Myocyte (in vitro differentiated cells): ENCODE measurements at regions not wholly inside any gene's neighbourhood (a gene's known extent, or its start where the extent isn't known, plus 50 kb on each side); places are given as distances from the start of the nearest gene placed in this dataset.
"Not testable (repeated sequence)": the region's sequence is repeated elsewhere in the genome, so short reads cannot be mapped to it uniquely, and the experiment has no call there.

Experiments used
- DNase-seq: peaks from one replicate; pipeline ENCODE4 v3.0.0-alpha.2; 2012; ENCODE audit warnings: low read depth

- DNase-seq, result no peak
Measured at GRCh38 chr1:118828038-118828437, 160.1 kb downstream of the TBX15 start.

GRCh38 chr1:118827636-118828035 is 160.5 kb downstream of the TBX15 start:
- peak; percentile 2 for DNase-seq

GRCh38 chr1:118827207-118827606 is 160.9 kb downstream of the TBX15 start:
- peak; percentile 70 for DNase-seq

GRCh38 chr1:118826669-118827068 is 161.5 kb downstream of the TBX15 start:
- no peak for DNase-seq

GRCh38 chr1:118825619-118826018 is 162.5 kb downstream of the TBX15 start:
- no peak for DNase-seq

- DNase-seq, result no peak
Measured at GRCh38 chr1:118821801-118822200, 166.3 kb downstream of the TBX15 start.

GRCh38 chr1:118820864-118821263 is 167.3 kb downstream of the TBX15 start:
- no peak for DNase-seq

- no peak for DNase-seq
Measured at GRCh38 chr1:118815909-118816308, 172.2 kb downstream of the TBX15 start.

GRCh38 chr1:118812555-118812954 is 175.6 kb downstream of the TBX15 start:
- DNase-seq, result no peak

- no peak for DNase-seq
Measured at GRCh38 chr1:118811156-118811555, 177.0 kb downstream of the TBX15 start.

GRCh38 chr1:118809586-118809985 is 178.6 kb downstream of the TBX15 start:
- no peak for DNase-seq

GRCh38 chr1:118803128-118803527 is 185.0 kb downstream of the TBX15 start:
- not testable (repeated sequence) for DNase-seq

- DNase-seq, result no peak
Measured at GRCh38 chr1:118791094-118791691, 196.9 kb downstream of the TBX15 start.

GRCh38 chr1:118788463-118788862 is 199.7 kb downstream of the TBX15 start:
- peak; percentile 86 for DNase-seq

GRCh38 chr1:118786454-118787155 is 201.5 kb downstream of the TBX15 start:
- DNase-seq, result no peak

- DNase-seq, result peak; percentile 39
Measured at GRCh38 chr1:118785246-118785645, 202.9 kb downstream of the TBX15 start.

- DNase-seq, result peak; percentile 6
Measured at GRCh38 chr1:118783095-118783758, 204.9 kb downstream of the TBX15 start.

- DNase-seq, result no peak
Measured at GRCh38 chr1:118773656-118774055, 214.5 kb downstream of the TBX15 start.

- DNase-seq, result no peak
Measured at GRCh38 chr1:118767971-118768370, 220.2 kb downstream of the TBX15 start.

GRCh38 chr1:118753976-118754375 is 234.2 kb downstream of the TBX15 start:
- DNase-seq, result no peak

GRCh38 chr1:118751166-118751565 is 237.0 kb downstream of the TBX15 start:
- no peak for DNase-seq

- peak; percentile 58 for DNase-seq
Measured at GRCh38 chr1:118744420-118744819, 243.7 kb downstream of the TBX15 start.

- DNase-seq, result peak; percentile 66
Measured at GRCh38 chr1:118739501-118739900, 248.6 kb downstream of the TBX15 start.
